B cell (primary cell): ENCODE measurements at regions not wholly inside any gene's neighbourhood (a gene's known extent, or its start where the extent isn't known, plus 50 kb on each side); places are given as distances from the start of the nearest gene placed in this dataset.

Experiments used
- ATAC-seq: fragments of 200-7000 bp; cut with Tn5 transposase; one replicate; pipeline ENCODE4 v1.10.0; 2021; ENCODE audit warnings: low read depth, mild to moderate bottlenecking, moderate number of reproducible peaks, moderate library complexity
- CTCF ChIA-PET: fragments of 350-600 bp; sonication (Branson Sonifier 250); formaldehyde crosslinking; loops from one replicate; lab custom pipeline; 2021; ENCODE audit warnings: antibody characterized with exemption, inconsistent platforms; lab: Charles Lee
- POLR2A ChIA-PET: fragments of 350-600 bp; sonication (Branson Sonifier 250); formaldehyde crosslinking; loops from one replicate; lab custom pipeline; 2021; ENCODE audit warnings: antibody characterized with exemption; lab: Charles Lee
- DNase-seq: peaks from one replicate; pipeline ENCODE4 v3.0.0; 2013
- H2AFZ ChIP-seq: 2 replicates; pipeline ENCODE4 v1.6.1; 2012; ENCODE audit warnings: mild to moderate bottlenecking, low read depth, low read length; ENCODE audit not compliant: insufficient read depth, poor library complexity, severe bottlenecking
- H3K27ac ChIP-seq, 2 donors: 1 replicate in 1 of 2; 2 replicates in 1 of 2; pipeline ENCODE4 v1.5.1; 2012 to 2013; ENCODE audit warnings: low read length in 2 of 2, mild to moderate bottlenecking in 2 of 2, moderate library complexity in 1 of 2
- H3K27me3 ChIP-seq, 4 experiments: fragments of 200-600 bp in 1 of 4; sonication (generic) in 1 of 4; replicated peaks in 1 of 4; 1 replicate in 2 of 4; 2 replicates in 2 of 4; pipeline versions ENCODE4 v1.6.1 to v1.7.0; 2013 to 2016; ENCODE audit warnings: low read length in 3 of 4, mild to moderate bottlenecking in 2 of 4, mixed read lengths in 1 of 4, moderate library complexity in 1 of 4; ENCODE audit not compliant: insufficient read depth in 4 of 4, control insufficient read depth in 3 of 4; ENCODE audit errors: control extremely low read depth in 1 of 4
- H3K36me3 ChIP-seq, 2 experiments: replicated peaks in 1 of 2; 1 replicate in 1 of 2; 2 replicates in 1 of 2; pipeline versions ENCODE4 v1.6.1 to v1.7.1; 2013; ENCODE audit warnings: low read length in 1 of 2; ENCODE audit not compliant: insufficient read depth in 2 of 2, control insufficient read depth in 1 of 2; ENCODE audit errors: control extremely low read depth in 1 of 2, extremely low read depth in 1 of 2
- H3K4me1 ChIP-seq, 2 donors: fragments of 200-600 bp in 1 of 2; sonication (generic) in 1 of 2; 1 replicate in 1 of 2; 2 replicates in 1 of 2; pipeline versions ENCODE4 v1.5.1 to v1.6.1; 2013 to 2017; ENCODE audit warnings: low read length in 2 of 2; ENCODE audit not compliant: control insufficient read depth in 2 of 2, insufficient read depth in 2 of 2
- H3K4me2 ChIP-seq: replicated peaks from 2 replicates; pipeline ENCODE3; 2012; ENCODE audit warnings: mild to moderate bottlenecking, low read depth, low read length; ENCODE audit not compliant: poor library complexity, severe bottlenecking
- H3K4me3 ChIP-seq, 5 experiments: fragments of 200-600 bp in 1 of 5; sonication (generic) in 1 of 5; 1 replicate in 3 of 5; 2 replicates in 2 of 5; pipeline versions ENCODE4 v1.5.1 to v1.7.0; 2011 to 2016; ENCODE audit warnings: low read length in 4 of 5, mild to moderate bottlenecking in 4 of 5, low read depth in 2 of 5, control low read depth in 1 of 5, moderate library complexity in 1 of 5; ENCODE audit not compliant: insufficient read depth in 1 of 5; ENCODE audit errors: control extremely low read depth in 1 of 5, extremely low read depth in 1 of 5
- H3K79me2 ChIP-seq: fragments of 200-600 bp; sonication (generic); one replicate; pipeline ENCODE4 v1.6.0; 2016; ENCODE audit warnings: low read length; ENCODE audit not compliant: control insufficient read depth, insufficient read depth
- H3K9ac ChIP-seq: fragments of 200-600 bp; sonication (generic); 2 replicates; pipeline ENCODE4 v1.6.1; 2017; ENCODE audit warnings: mild to moderate bottlenecking, low read length, moderate library complexity
- H3K9me3 ChIP-seq, 3 donors: one replicate each; pipeline versions ENCODE4 v1.6.1 to v1.7.1; 2013; ENCODE audit warnings: low read length in 2 of 3; ENCODE audit not compliant: control insufficient read depth in 2 of 3, insufficient read depth in 1 of 3; ENCODE audit errors: control extremely low read depth in 1 of 3
- H4K20me1 ChIP-seq: 2 replicates; pipeline ENCODE4 v1.6.0; 2012; ENCODE audit warnings: mild to moderate bottlenecking, low read length; ENCODE audit not compliant: insufficient read depth, control insufficient read depth, poor library complexity, severe bottlenecking
- H3K27ac Mint-ChIP-seq: one replicate; pipeline ENCODE4 v1.8.0; 2021; ENCODE audit warnings: mixed read lengths
- H3K27me3 Mint-ChIP-seq: one replicate; pipeline ENCODE4 v1.8.0; 2021; ENCODE audit warnings: mixed read lengths
- H3K4me1 Mint-ChIP-seq: one replicate; pipeline ENCODE4 v1.8.0; 2021; ENCODE audit warnings: mixed read lengths
- H3K4me3 Mint-ChIP-seq: one replicate; pipeline ENCODE4 v1.8.0; 2021; ENCODE audit warnings: mixed read lengths
- H3K9me3 Mint-ChIP-seq: one replicate; pipeline ENCODE4 v1.8.0; 2022; ENCODE audit warnings: mixed read lengths; ENCODE audit not compliant: insufficient read depth
- CTCF ChIP-seq: fragments of 200-600 bp; IDR thresholded peaks from one replicate; pipeline ENCODE4 v1.8.0; 2022; ENCODE audit warnings: antibody characterized with exemption, mild to moderate bottlenecking
- EZH2 ChIP-seq: IDR thresholded peaks from 2 replicates; pipeline ENCODE4 v1.6.1; 2012; ENCODE audit warnings: borderline replicate concordance, low read depth, mild to moderate bottlenecking, moderate library complexity, low read length; ENCODE audit not compliant: insufficient read depth, poor library complexity, severe bottlenecking
- WGBS: methylation state at CpG from one replicate; pipeline ENCODE4 v1.1.5; 2013; ENCODE audit warnings: missing lambda C conversion rate; ENCODE audit not compliant: insufficient coverage; 5-methylcytosine and 5-hydroxymethylcytosine counted together
- intact Hi-C: fragments of 100-400 bp; cut with micrococcal nuclease; formaldehyde crosslinking; loops from one replicate; pipeline ENCODE4 v1.10.0; 2022

DNA sequence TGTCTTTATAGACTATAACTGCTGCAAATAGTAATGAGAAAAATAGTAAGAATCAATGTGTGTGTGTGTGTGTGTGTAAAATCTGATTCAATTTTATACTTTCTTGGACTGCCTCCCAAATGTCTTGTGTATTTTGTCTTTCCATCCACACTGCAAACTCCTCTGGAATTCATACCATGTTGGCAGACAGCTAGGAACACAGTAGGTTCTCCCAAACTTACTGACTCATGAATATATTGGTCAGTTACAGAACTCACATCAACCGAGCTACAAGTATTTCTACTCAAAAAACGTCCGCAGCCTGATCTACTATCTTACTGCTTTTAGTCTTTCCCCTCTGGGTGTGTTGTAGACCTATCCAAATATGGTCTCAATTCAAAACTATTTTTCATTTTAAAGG lies 542.7 kb upstream of the PSMD7 start:
- Histone ChIP-seq H3K27me3 (no peaks in the 10 kb centered on the region), H3K9me3 (no peaks in the 10 kb centered on the region), H3K36me3 (no peaks in the 10 kb centered on the region), H4K20me1 (no peaks in the 10 kb centered on the region), H3K79me2 (no peaks in the 10 kb centered on the region), H3K4me1 (no peaks in the 10 kb centered on the region), H3K9ac (no peak overlapping the region), H2AFZ (no peak overlapping the region), H3K4me3 (no peak overlapping the region), H3K27ac (no peak overlapping the region), H3K4me2 (no peak overlapping the region)
- H3K4me3 Mint-ChIP-seq = no peak overlapping the region
- no peak overlapping the region for H3K27ac Mint-ChIP-seq
- no peaks in the 10 kb centered on the region for H3K27me3 Mint-ChIP-seq
- WGBS = no CpG with 5 or more reads among the region's 3 CpGs
- DNase-seq (no peak), ATAC-seq (no peak)
- intact Hi-C loops = no loop called here
- TF ChIP-seq CTCF = no peak
- no peak for TF ChIP-seq EZH2
- H3K4me1 Mint-ChIP-seq = no peaks in the 10 kb centered on the region
- peaks cover 2% of the 10 kb centered on the region for H3K9me3 Mint-ChIP-seq
- ChIA-PET POLR2A (no interaction called here), CTCF (no interaction called here)

DNA sequence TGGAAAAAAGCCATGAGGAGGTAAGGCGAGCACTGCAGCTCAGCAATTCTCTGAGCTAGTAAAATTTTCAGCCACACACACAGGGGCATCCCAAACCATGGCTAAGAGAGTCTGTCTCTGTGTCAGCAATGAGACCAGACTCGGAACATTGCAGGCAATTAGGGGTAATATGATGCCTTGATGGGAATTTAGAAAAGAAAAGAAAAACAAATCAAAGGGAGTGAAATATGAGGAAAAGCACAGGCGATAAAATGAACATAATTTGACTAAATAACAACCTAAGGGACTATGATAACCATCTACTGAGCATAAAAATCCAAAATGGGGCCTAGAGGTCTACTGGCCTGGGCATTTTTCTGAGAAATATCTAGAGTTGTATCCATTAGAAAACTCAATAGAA lies 546.0 kb upstream of the PSMD7 start:
- WGBS = no CpG with 5 or more reads among the region's 3 CpGs
- no peak overlapping the region for H3K4me3 Mint-ChIP-seq
- Histone ChIP-seq H3K4me3 (no peak overlapping the region), H3K9ac (no peak overlapping the region), H3K27ac (no peak overlapping the region), H3K27me3 (no peaks in the 10 kb centered on the region), H3K79me2 (no peaks in the 10 kb centered on the region), H2AFZ (no peak overlapping the region), H3K4me1 (no peaks in the 10 kb centered on the region), H4K20me1 (no peaks in the 10 kb centered on the region), H3K36me3 (no peaks in the 10 kb centered on the region), H3K4me2 (no peak overlapping the region), H3K9me3 (peaks cover 0 to 6% (median 0%) of the 10 kb centered on the region in 3 donors)
- ChIA-PET CTCF (interaction anchor here (0.6 kb wide), 1 partner anchor 62 kb away, joined by 4 read pairs; no protein-coding TSS in a partner anchor), POLR2A (no interaction called here)
- DNase-seq = no peak
- ATAC-seq = no peak
- intact Hi-C loops = no loop called here
- no peaks in the 10 kb centered on the region for H3K4me1 Mint-ChIP-seq
- H3K27me3 Mint-ChIP-seq = no peaks in the 10 kb centered on the region
- peaks cover 2% of the 10 kb centered on the region for H3K9me3 Mint-ChIP-seq
- no peak overlapping the region for H3K27ac Mint-ChIP-seq
- TF ChIP-seq CTCF (no peak), EZH2 (no peak)
